A673 (cell line): ENCODE measurements at regions not wholly inside any gene's neighbourhood (a gene's known extent, or its start where the extent isn't known, plus 50 kb on each side); places are given as distances from the start of the nearest gene placed in this dataset.

Source experiments
- EZH2 ChIP-seq: fragments of 200-600 bp; sonication (generic); IDR thresholded peaks from 2 replicates; pipeline ENCODE4 v1.6.1; 2017; ENCODE audit warnings: borderline replicate concordance, low read depth, mild to moderate bottlenecking, mixed read lengths, antibody characterized with exemption, low read length; ENCODE audit not compliant: poor library complexity, severe bottlenecking
- TF ChIP-seq, protein P1 (sequence below): fragments of 300-800, 200-600 bp; sonication (generic); conservative IDR thresholded peaks from 2 replicates; pipeline ENCODE4 v1.5.1; 2017; ENCODE audit warnings: low read depth, mild to moderate bottlenecking, antibody characterized with exemption, low read length, moderate library complexity, mixed read lengths

DNA sequence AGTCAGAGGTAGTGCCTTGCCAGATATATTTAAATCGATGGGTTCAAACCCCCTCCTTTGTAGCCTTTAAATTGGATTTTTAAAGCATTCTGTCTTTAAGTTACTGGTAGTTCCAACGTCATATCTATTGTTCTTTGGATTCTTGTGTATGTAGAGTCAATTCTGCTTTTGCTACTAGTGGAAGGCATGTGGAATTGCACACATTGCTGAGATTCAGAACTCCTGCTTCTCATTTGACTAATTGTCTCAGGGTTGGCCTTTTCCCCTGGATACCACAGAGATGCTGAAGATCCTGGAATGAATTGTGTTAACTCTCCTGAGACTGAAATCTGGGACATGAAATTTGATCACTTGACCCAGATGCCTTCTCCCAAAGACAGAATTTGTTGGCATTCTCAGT is 328.3 kb upstream of the RPS6KA3 start:
- TF ChIP-seq, protein P1, sequence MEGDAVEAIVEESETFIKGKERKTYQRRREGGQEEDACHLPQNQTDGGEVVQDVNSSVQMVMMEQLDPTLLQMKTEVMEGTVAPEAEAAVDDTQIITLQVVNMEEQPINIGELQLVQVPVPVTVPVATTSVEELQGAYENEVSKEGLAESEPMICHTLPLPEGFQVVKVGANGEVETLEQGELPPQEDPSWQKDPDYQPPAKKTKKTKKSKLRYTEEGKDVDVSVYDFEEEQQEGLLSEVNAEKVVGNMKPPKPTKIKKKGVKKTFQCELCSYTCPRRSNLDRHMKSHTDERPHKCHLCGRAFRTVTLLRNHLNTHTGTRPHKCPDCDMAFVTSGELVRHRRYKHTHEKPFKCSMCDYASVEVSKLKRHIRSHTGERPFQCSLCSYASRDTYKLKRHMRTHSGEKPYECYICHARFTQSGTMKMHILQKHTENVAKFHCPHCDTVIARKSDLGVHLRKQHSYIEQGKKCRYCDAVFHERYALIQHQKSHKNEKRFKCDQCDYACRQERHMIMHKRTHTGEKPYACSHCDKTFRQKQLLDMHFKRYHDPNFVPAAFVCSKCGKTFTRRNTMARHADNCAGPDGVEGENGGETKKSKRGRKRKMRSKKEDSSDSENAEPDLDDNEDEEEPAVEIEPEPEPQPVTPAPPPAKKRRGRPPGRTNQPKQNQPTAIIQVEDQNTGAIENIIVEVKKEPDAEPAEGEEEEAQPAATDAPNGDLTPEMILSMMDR, result peak; percentile 35
- TF ChIP-seq EZH2, result no peak
